Mesendoderm (in vitro differentiated cells): ENCODE measurements at regions not wholly inside any gene's neighbourhood (a gene's known extent, or its start where the extent isn't known, plus 50 kb on each side); places are given as distances from the start of the nearest gene placed in this dataset. TPM values are rescaled to one million over a fixed set of nuclear protein-coding genes. Genes with fewer than 3 reads are reported as not detected.

Experiments used
- small RNA-seq: library from polyadenylated mRNA; stranded (forward); fragments of <200 nt; extraction: miRNeasy Mini kit (QIAGEN cat#:217004); gene quantifications from one replicate; pipeline ENCODE3, GENCODE V24; 2013; ENCODE audit not compliant: insufficient read depth

Small RNA genes lying in the stretch of these regions (small RNA-seq; reads per million reads assigned to genes)
- gene RPL21P41, result not detected
